Gastrocnemius medialis (tissue), 4 donors: ENCODE measurements at regions not wholly inside any gene's neighbourhood (a gene's known extent, or its start where the extent isn't known, plus 50 kb on each side); places are given as distances from the start of the nearest gene placed in this dataset.

Experiments
- POLR2A ChIP-seq, 2 donors: fragments of 450-650 bp; IDR thresholded peaks; one replicate each; pipeline ENCODE4 v1.6.1; 2017; ENCODE audit warnings: antibody characterized with exemption in 2 of 2, mild to moderate bottlenecking in 2 of 2, moderate library complexity in 2 of 2
- TF ChIP-seq, protein P1 (sequence below), 5 experiments: fragments of 450-650 bp in 3 of 5; fragments of 200-600 bp in 2 of 5; sonication (generic) in 2 of 5; IDR thresholded peaks in 4 of 5; conservative IDR thresholded peaks in 1 of 5; 1 replicate in 4 of 5; 2 replicates in 1 of 5; pipeline ENCODE4 v1.5.1; 2016 to 2019; ENCODE audit warnings: antibody characterized with exemption in 5 of 5, mild to moderate bottlenecking in 3 of 5, moderate library complexity in 3 of 5

DNA sequence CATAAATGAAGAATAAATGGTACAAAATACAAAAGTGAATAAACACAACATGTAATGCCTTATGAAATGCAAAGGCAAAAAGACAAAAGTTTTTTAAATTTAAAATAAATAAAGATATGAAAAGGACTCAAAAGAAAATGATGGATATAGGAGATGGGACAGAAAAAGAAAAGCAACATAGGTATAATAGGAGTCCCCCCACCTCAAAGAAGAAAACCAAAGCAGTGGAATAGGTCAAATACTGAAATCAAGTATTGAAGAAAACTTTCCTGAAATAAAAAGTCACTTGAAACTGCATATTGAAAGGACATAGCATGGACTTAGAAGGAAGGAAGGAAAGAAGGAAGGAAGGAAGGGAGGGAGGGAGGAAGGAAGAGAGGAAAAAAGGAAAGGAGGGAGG lies 110.0 kb upstream of the FAM204A start:
- no peak for TF ChIP-seq POLR2A (IDR thresholded peaks at IDR 0.05)
- TF ChIP-seq, protein P1, sequence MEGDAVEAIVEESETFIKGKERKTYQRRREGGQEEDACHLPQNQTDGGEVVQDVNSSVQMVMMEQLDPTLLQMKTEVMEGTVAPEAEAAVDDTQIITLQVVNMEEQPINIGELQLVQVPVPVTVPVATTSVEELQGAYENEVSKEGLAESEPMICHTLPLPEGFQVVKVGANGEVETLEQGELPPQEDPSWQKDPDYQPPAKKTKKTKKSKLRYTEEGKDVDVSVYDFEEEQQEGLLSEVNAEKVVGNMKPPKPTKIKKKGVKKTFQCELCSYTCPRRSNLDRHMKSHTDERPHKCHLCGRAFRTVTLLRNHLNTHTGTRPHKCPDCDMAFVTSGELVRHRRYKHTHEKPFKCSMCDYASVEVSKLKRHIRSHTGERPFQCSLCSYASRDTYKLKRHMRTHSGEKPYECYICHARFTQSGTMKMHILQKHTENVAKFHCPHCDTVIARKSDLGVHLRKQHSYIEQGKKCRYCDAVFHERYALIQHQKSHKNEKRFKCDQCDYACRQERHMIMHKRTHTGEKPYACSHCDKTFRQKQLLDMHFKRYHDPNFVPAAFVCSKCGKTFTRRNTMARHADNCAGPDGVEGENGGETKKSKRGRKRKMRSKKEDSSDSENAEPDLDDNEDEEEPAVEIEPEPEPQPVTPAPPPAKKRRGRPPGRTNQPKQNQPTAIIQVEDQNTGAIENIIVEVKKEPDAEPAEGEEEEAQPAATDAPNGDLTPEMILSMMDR (IDR thresholded peaks at IDR 0.05 in 4 of 5, conservative IDR thresholded peaks at IDR 0.05 in 1 of 5), result no peak
